Gastrocnemius medialis (tissue), 4 donors: ENCODE measurements at regions not wholly inside any gene's neighbourhood (a gene's known extent, or its start where the extent isn't known, plus 50 kb on each side); places are given as distances from the start of the nearest gene placed in this dataset.

ENCODE experiments used
- CTCF ChIP-seq, 5 experiments: fragments of 450-650 bp in 3 of 5; fragments of 200-600 bp in 2 of 5; sonication (generic) in 2 of 5; IDR thresholded peaks in 4 of 5; conservative IDR thresholded peaks in 1 of 5; 1 replicate in 4 of 5; 2 replicates in 1 of 5; pipeline ENCODE4 v1.5.1; 2016 to 2019; ENCODE audit warnings: antibody characterized with exemption in 5 of 5, mild to moderate bottlenecking in 3 of 5, moderate library complexity in 3 of 5
- POLR2A ChIP-seq, 2 donors: fragments of 450-650 bp; IDR thresholded peaks; one replicate each; pipeline ENCODE4 v1.6.1; 2017; ENCODE audit warnings: antibody characterized with exemption in 2 of 2, mild to moderate bottlenecking in 2 of 2, moderate library complexity in 2 of 2

DNA sequence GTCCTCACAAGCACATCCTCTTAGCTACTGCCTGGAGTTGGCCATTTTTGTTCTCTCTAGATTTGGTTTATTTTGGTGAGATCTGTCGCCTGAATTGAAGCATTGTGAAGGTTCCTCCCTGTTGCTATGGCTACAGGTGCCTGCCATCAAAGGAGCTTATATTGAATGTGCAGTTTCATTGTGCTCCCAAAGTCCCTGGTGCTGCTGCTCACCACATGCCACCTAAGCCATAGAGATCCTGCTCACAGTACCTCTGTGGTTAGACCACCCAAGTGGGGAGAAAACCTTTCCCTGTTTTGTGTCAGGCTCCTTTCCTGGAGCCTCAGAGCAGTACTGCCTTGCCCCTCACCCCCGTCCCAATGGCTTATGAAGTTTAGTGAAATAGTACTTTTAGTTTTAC is 383.4 kb downstream of the TMEM38B start:
- TF ChIP-seq POLR2A (IDR thresholded peaks at IDR 0.05) (no peak), CTCF (IDR thresholded peaks at IDR 0.05 in 4 of 5, conservative IDR thresholded peaks at IDR 0.05 in 1 of 5) (no peak)
